ENCODE measurements at regions not wholly inside any gene's neighbourhood (a gene's known extent, or its start where the extent isn't known, plus 50 kb on each side); places are given as distances from the start of the nearest gene placed in this dataset.
A peak's percentile ranks its signal among the peaks of the same experiment; 100 is the strongest.

DNA sequence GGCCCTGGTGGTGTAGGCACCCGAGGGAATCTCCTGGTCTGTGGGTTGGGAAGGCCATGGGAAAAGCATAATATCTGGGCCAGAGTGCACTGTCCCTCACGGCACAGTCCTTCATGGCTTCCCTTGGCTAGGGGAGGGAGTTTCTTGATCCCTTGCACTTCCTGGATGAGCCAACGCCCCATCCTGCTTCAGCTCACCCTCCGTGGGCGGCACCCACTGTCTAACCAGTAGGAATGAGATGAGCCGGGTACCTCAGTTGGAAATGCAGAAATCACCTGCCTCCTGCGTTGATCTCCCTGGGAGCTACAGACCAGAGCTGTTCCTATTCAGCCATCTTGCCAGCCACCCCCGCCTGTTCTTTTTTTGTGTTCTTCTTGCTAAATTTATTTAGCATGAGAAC, 134.4 kb downstream of the LEPR start:
- Histone ChIP-seq H4K20me1 (ENCODE audit: low read depth) (no peaks in the 10 kb centered on the region), H3K9me3 (ENCODE audit: low read depth) (no peaks in the 10 kb centered on the region), H3K27me3 (no peaks in the 10 kb centered on the region), H3K9ac (no peak overlapping the region), H3K27ac (peak overlapping the region; percentile 76), H3K36me3 (no peaks in the 10 kb centered on the region), H2AFZ (replicated peaks) (peak overlapping the region; percentile 63), H3K4me2 (peak overlapping the region; percentile 52), H3K4me1 (peaks cover 12% of the 10 kb centered on the region), H3K79me2 (ENCODE audit: low read depth) (no peaks in the 10 kb centered on the region), H3K4me3 (no peak overlapping the region), H3F3A (ENCODE audit: low read depth) (peaks cover 13% of the 10 kb centered on the region)
- Mint-ChIP-seq H3K9me3 (peaks cover 17% of the 10 kb centered on the region), H3K27me3 (ENCODE audit: insufficient read depth, low read depth) (peaks cover 5% of the 10 kb centered on the region), H3K27ac (no peak overlapping the region), H3K4me3 (no peak overlapping the region), H3K4me1 (peaks cover 17% of the 10 kb centered on the region), H3K36me3 (peaks cover 3% of the 10 kb centered on the region)
- TF ChIP-seq EZH2phosphoT487 (IDR thresholded peaks at IDR 0.05) (no peak), EZH2 (IDR thresholded peaks at IDR 0.05) (no peak)
- TF ChIP-seq, protein P1, sequence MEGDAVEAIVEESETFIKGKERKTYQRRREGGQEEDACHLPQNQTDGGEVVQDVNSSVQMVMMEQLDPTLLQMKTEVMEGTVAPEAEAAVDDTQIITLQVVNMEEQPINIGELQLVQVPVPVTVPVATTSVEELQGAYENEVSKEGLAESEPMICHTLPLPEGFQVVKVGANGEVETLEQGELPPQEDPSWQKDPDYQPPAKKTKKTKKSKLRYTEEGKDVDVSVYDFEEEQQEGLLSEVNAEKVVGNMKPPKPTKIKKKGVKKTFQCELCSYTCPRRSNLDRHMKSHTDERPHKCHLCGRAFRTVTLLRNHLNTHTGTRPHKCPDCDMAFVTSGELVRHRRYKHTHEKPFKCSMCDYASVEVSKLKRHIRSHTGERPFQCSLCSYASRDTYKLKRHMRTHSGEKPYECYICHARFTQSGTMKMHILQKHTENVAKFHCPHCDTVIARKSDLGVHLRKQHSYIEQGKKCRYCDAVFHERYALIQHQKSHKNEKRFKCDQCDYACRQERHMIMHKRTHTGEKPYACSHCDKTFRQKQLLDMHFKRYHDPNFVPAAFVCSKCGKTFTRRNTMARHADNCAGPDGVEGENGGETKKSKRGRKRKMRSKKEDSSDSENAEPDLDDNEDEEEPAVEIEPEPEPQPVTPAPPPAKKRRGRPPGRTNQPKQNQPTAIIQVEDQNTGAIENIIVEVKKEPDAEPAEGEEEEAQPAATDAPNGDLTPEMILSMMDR (IDR thresholded peaks at IDR 0.05), result no peak
- no peak for DNase-seq (ENCODE audit: low spot score)

DNA sequence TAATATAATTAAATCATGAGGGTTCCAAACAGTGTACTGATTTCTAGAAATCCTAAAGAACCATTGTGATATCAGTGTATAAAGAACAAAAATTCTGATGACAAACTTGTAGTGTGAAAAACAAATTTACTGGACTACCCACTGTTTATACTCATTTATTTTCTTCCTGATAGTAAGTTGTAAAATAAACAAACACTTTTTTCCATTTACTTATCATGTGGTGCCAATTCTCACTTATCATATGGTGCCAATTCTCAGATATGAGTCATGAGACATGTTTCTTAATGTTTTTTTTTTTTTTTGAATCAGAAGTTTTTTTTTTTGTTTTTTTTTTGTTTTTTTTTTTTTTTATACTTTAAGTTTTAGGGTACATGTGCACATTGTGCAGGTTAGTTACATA, 137.7 kb downstream of the LEPR start:
- Histone ChIP-seq H3K79me2 (ENCODE audit: low read depth) (no peaks in the 10 kb centered on the region), H4K20me1 (ENCODE audit: low read depth) (no peaks in the 10 kb centered on the region), H3K4me2 (no peak overlapping the region), H3F3A (ENCODE audit: low read depth) (peaks cover 13% of the 10 kb centered on the region), H3K4me1 (peaks cover 12% of the 10 kb centered on the region), H3K27me3 (no peaks in the 10 kb centered on the region), H3K27ac (no peak overlapping the region), H3K9ac (no peak overlapping the region), H3K36me3 (no peaks in the 10 kb centered on the region), H3K4me3 (no peak overlapping the region), H3K9me3 (ENCODE audit: low read depth) (no peaks in the 10 kb centered on the region), H2AFZ (replicated peaks) (no peak overlapping the region)
- Mint-ChIP-seq H3K9me3 (peaks cover 3% of the 10 kb centered on the region), H3K4me3 (no peak overlapping the region), H3K4me1 (peaks cover 11% of the 10 kb centered on the region), H3K36me3 (no peaks in the 10 kb centered on the region), H3K27me3 (ENCODE audit: insufficient read depth, low read depth) (peaks cover 2% of the 10 kb centered on the region), H3K27ac (no peak overlapping the region)
- no peak for DNase-seq (ENCODE audit: low spot score)
- TF ChIP-seq EZH2phosphoT487 (IDR thresholded peaks at IDR 0.05) (no peak), EZH2 (IDR thresholded peaks at IDR 0.05) (no peak)
- TF ChIP-seq, protein P1 (IDR thresholded peaks at IDR 0.05), result no peak

DNA sequence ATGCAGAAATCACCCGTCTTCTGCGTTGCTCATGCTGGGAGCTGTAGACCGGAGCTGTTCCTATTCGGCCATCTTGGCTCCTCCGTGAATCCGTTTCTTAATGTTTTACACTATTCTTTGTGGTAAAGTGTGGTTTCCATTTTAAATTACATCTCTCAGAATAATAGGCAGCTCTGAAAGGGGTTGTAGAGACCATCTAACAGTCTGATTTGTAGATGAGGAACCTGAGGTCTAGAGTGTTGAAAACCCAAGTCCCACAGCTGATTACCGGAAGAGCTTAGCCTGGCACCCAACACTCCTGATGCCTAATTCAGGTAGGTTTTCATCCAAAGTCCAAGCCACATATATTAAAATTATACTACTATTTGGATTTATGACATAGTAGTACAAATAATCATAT, 144.0 kb downstream of the LEPR start:
- no peak overlapping the region for H3K27ac Mint-ChIP-seq
- H3K4me2 ChIP-seq, result peak overlapping the region; percentile 55
- no peaks in the 10 kb centered on the region for H4K20me1 ChIP-seq (ENCODE audit: low read depth)

More for the DNA sequence above, 144.0 kb downstream of the LEPR start:
- no peak overlapping the region for H3K4me3 Mint-ChIP-seq
- no peaks in the 10 kb centered on the region for H3K27me3 ChIP-seq
- H3K4me3 ChIP-seq, result peak overlapping the region; percentile 25
- H3K36me3 ChIP-seq, result no peaks in the 10 kb centered on the region
- H2AFZ ChIP-seq (replicated peaks), result no peak overlapping the region
- H3K9me3 ChIP-seq (ENCODE audit: low read depth), result no peaks in the 10 kb centered on the region
- TF ChIP-seq EZH2 (IDR thresholded peaks at IDR 0.05) (no peak), EZH2phosphoT487 (IDR thresholded peaks at IDR 0.05) (no peak)
- TF ChIP-seq, protein P1 (IDR thresholded peaks at IDR 0.05), result no peak
- H3K4me1 Mint-ChIP-seq, result no peaks in the 10 kb centered on the region
- no peak overlapping the region for H3K9ac ChIP-seq
- no peaks in the 10 kb centered on the region for H3F3A ChIP-seq (ENCODE audit: low read depth)
- no peaks in the 10 kb centered on the region for H3K27me3 Mint-ChIP-seq (ENCODE audit: insufficient read depth, low read depth)
- H3K79me2 ChIP-seq (ENCODE audit: low read depth), result no peaks in the 10 kb centered on the region
- no peaks in the 10 kb centered on the region for H3K9me3 Mint-ChIP-seq
- no peaks in the 10 kb centered on the region for H3K4me1 ChIP-seq
- no peak overlapping the region for H3K27ac ChIP-seq
- no peak for DNase-seq (ENCODE audit: low spot score)
- no peaks in the 10 kb centered on the region for H3K36me3 Mint-ChIP-seq

All from neural progenitor cell (in vitro differentiated cells).